CD4-positive, alpha-beta T cell (primary cell): ENCODE measurements at regions not wholly inside any gene's neighbourhood (a gene's known extent, or its start where the extent isn't known, plus 50 kb on each side); places are given as distances from the start of the nearest gene placed in this dataset.

Source experiments
- ATAC-seq: fragments of 200-7000 bp; cut with Tn5 transposase; one replicate; pipeline ENCODE4 v1.10.0; 2022; ENCODE audit warnings: mild to moderate bottlenecking; ENCODE audit not compliant: poor library complexity
- CTCF ChIA-PET: fragments of 350-600 bp; sonication (Branson Sonifier 250); formaldehyde crosslinking; loops from one replicate; lab custom pipeline; 2021; ENCODE audit warnings: antibody characterized with exemption, inconsistent platforms; lab: Charles Lee
- POLR2A ChIA-PET: fragments of 350-600 bp; sonication (Branson Sonifier 250); formaldehyde crosslinking; loops from one replicate; lab custom pipeline; 2021; ENCODE audit warnings: antibody characterized with exemption, inconsistent platforms; lab: Charles Lee
- DNase-seq, 14 experiments: peaks; one replicate each; pipeline ENCODE4 v3.0.0-alpha.2; 2013 to 2020; ENCODE audit warnings: mixed read lengths in 2 of 14
- H3K27ac ChIP-seq, 2 donors: one replicate each; pipeline versions ENCODE4 v1.5.1 to v1.7.0; 2013; ENCODE audit warnings: low read length in 2 of 2, low read depth in 1 of 2, mild to moderate bottlenecking in 1 of 2
- H3K27me3 ChIP-seq, 2 experiments: 1 replicate in 1 of 2; 2 replicates in 1 of 2; pipeline versions ENCODE4 v1.6.1 to v1.7.0; 2013; ENCODE audit warnings: low read length in 2 of 2, control low read depth in 1 of 2, mild to moderate bottlenecking in 1 of 2, moderate library complexity in 1 of 2; ENCODE audit not compliant: insufficient read depth in 2 of 2, control insufficient read depth in 1 of 2
- H3K36me3 ChIP-seq: one replicate; pipeline ENCODE4 v1.6.1; 2013; ENCODE audit warnings: low read length, control low read depth; ENCODE audit not compliant: insufficient read depth
- H3K4me1 ChIP-seq: one replicate; pipeline ENCODE4 v1.6.1; 2013; ENCODE audit warnings: low read length, control low read depth; ENCODE audit not compliant: insufficient read depth
- H3K4me3 ChIP-seq: one replicate; pipeline ENCODE4 v1.5.1; 2013; ENCODE audit warnings: mild to moderate bottlenecking, low read length, moderate library complexity
- H3K9me3 ChIP-seq, 2 experiments: 1 replicate in 1 of 2; 2 replicates in 1 of 2; pipeline versions ENCODE4 v1.6.1 to v1.7.0; 2013; ENCODE audit warnings: low read length in 2 of 2, mild to moderate bottlenecking in 2 of 2, control low read depth in 1 of 2, moderate library complexity in 1 of 2; ENCODE audit not compliant: control insufficient read depth in 1 of 2, insufficient read depth in 1 of 2
- H3K27ac Mint-ChIP-seq: one replicate; pipeline ENCODE4 v1.8.0; 2020; ENCODE audit warnings: mixed read lengths
- H3K27me3 Mint-ChIP-seq: one replicate; pipeline ENCODE4 v1.8.0; 2021; ENCODE audit warnings: mixed read lengths
- H3K36me3 Mint-ChIP-seq: one replicate; pipeline ENCODE4 v1.8.0; 2021; ENCODE audit warnings: low read depth, mixed read lengths
- H3K4me1 Mint-ChIP-seq: one replicate; pipeline ENCODE4 v1.8.0; 2021; ENCODE audit warnings: low read depth, mixed read lengths
- H3K4me3 Mint-ChIP-seq: one replicate; pipeline ENCODE4 v1.8.0; 2020; ENCODE audit warnings: mild to moderate bottlenecking, mixed read lengths
- H3K9me3 Mint-ChIP-seq: one replicate; pipeline ENCODE4 v1.8.0; 2020; ENCODE audit warnings: mixed read lengths
- intact Hi-C, 2 experiments: fragments of 100-400 bp; cut with DNase I in 1 of 2; cut with micrococcal nuclease in 1 of 2; formaldehyde crosslinking; loops; one replicate each; pipeline versions ENCODE4 v1.15.1 to v1.9.0; 2023 to 2025; cut with DNase I, micrococcal nuclease
- TF ChIP-seq, protein P1 (sequence below): fragments of 200-600 bp; IDR thresholded peaks from one replicate; pipeline ENCODE4 v1.8.0; 2022; ENCODE audit warnings: antibody characterized with exemption, mild to moderate bottlenecking

DNA sequence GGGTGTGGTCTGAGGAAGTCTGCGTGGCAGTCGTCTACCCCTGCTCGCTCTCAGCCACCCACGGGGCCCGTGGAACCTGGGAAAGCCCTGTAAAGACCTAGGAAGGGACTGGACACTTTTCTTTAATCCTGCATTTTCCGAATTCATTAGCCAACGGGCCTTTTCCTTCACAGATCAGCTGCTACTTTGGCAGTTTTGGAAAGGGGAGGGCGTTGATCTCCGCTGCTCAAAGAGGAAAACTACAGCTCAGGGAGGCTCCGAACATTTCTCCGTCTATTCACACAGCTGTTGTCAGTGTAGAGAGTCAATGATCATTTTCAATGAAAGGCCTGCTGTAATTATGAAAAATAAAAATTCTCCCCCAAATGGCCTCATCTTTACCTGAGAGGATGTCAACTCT is 450.1 kb upstream of the MKI67 start:
- ATAC-seq (no peak), DNase-seq (no peak)
- TF ChIP-seq, protein P1, sequence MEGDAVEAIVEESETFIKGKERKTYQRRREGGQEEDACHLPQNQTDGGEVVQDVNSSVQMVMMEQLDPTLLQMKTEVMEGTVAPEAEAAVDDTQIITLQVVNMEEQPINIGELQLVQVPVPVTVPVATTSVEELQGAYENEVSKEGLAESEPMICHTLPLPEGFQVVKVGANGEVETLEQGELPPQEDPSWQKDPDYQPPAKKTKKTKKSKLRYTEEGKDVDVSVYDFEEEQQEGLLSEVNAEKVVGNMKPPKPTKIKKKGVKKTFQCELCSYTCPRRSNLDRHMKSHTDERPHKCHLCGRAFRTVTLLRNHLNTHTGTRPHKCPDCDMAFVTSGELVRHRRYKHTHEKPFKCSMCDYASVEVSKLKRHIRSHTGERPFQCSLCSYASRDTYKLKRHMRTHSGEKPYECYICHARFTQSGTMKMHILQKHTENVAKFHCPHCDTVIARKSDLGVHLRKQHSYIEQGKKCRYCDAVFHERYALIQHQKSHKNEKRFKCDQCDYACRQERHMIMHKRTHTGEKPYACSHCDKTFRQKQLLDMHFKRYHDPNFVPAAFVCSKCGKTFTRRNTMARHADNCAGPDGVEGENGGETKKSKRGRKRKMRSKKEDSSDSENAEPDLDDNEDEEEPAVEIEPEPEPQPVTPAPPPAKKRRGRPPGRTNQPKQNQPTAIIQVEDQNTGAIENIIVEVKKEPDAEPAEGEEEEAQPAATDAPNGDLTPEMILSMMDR: no peak
- Histone ChIP-seq H3K27ac (no peak overlapping the region), H3K9me3 (peaks cover 0 to 11% of the 10 kb centered on the region in 2 experiments), H3K4me1 (no peaks in the 10 kb centered on the region), H3K27me3 (no peaks in the 10 kb centered on the region), H3K4me3 (no peak overlapping the region), H3K36me3 (no peaks in the 10 kb centered on the region)
- no peak overlapping the region for H3K27ac Mint-ChIP-seq
- H3K4me1 Mint-ChIP-seq: no peaks in the 10 kb centered on the region
- H3K9me3 Mint-ChIP-seq: no peaks in the 10 kb centered on the region
- ChIA-PET POLR2A (no interaction called here), CTCF (no interaction called here)
- intact Hi-C loops: no loop called here
- no peaks in the 10 kb centered on the region for H3K36me3 Mint-ChIP-seq
- H3K4me3 Mint-ChIP-seq: no peak overlapping the region
- H3K27me3 Mint-ChIP-seq: no peaks in the 10 kb centered on the region

DNA sequence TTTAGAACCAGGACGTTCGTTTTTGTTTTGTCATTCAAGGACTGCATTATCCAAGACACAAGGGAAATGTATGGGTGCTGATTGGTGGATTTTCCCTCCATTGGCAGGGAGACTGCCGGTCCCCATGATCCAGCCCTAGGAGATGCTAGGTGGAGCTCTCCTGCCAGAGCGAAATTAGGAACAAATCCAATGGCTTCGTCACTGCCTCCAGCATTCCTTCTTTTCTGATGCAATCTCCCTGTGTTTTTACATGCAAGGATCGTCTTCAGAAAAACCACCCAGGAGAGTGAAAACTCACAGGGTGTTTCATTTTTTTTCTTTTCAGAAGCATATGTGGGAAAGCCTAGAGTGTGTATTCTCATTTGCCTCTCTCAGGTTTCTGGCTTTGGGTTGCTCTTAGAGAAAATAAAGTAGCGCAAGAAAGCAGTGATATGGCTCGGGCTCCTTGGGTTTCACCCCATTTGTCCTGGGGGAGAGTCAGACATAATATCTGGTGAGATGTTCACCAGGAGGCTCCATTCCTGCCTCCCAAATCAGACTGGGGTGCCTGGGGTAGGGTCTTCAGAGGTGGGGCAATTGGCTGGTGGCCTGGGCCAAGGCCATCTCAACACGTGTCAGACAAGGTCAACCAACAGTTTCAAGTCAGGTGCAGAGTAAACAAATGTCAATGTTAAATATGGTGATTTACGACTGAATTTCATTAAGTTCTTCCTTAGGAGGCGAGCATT is 450.9 kb upstream of the MKI67 start:
- Mint-ChIP-seq H3K27me3 (no peaks in the 10 kb centered on the region), H3K4me1 (no peaks in the 10 kb centered on the region), H3K27ac (no peak overlapping the region), H3K4me3 (no peak overlapping the region), H3K36me3 (no peaks in the 10 kb centered on the region), H3K9me3 (no peaks in the 10 kb centered on the region)
- Histone ChIP-seq H3K36me3 (no peaks in the 10 kb centered on the region), H3K4me3 (no peak overlapping the region), H3K27ac (no peak overlapping the region), H3K4me1 (no peaks in the 10 kb centered on the region), H3K9me3 (peaks cover 0 to 11% of the 10 kb centered on the region in 2 experiments), H3K27me3 (no peaks in the 10 kb centered on the region)
- TF ChIP-seq, protein P1: no peak
- ChIA-PET POLR2A (no interaction called here), CTCF (no interaction called here)
- ATAC-seq: no peak
- intact Hi-C loops: no loop called here
- DNase-seq: no peak

DNA sequence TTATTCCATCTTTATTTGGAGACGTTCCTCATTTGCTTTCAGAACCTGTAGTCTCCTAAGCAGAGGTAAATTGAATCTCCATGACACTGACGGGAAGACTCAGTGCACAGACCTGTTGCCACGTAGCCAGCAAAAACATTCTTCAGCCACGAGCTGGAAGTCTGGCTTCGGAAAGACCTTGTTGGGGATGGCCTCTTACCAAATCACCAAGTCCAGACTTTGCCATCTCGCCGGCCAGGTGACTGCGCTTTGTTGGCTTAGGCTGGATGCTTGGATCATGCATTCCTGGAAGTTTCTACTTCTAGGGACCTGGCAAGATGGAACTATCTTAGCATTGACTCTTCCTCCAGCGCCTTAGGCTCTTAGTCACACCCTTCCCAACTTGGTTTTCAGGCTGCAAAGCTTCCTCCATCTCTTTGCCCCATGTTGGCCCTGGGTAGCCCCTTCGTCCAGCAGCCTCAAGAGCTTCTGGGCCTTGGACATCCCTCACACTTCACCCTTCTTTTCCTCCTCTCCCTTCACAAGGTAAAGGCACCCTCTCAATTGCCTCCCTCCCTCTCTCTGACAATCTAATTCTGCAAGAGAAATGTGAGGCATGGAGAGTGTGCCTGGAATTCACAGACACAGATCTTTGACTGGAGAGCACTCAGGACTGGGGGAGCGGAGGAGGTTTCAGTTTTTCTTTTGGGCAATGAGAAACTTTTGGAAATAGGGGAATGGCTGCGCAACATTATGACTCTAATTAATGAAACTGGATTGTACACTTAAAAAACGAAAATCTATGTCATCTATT is 451.9 kb upstream of the MKI67 start:
- Histone ChIP-seq H3K27me3 (no peaks in the 10 kb centered on the region), H3K27ac (no peak overlapping the region), H3K9me3 (peaks cover 0 to 3% of the 10 kb centered on the region in 2 experiments), H3K4me1 (no peaks in the 10 kb centered on the region), H3K36me3 (no peaks in the 10 kb centered on the region), H3K4me3 (no peak overlapping the region)
- TF ChIP-seq, protein P1: no peak
- Mint-ChIP-seq H3K27ac (no peak overlapping the region), H3K4me1 (no peaks in the 10 kb centered on the region), H3K9me3 (no peaks in the 10 kb centered on the region), H3K4me3 (no peak overlapping the region), H3K27me3 (no peaks in the 10 kb centered on the region), H3K36me3 (no peaks in the 10 kb centered on the region)
- ATAC-seq: no peak
- ChIA-PET POLR2A (no interaction called here), CTCF (no interaction called here)
- intact Hi-C loops: no loop called here
- DNase-seq: no peak
